ENCODE measurements at regions not wholly inside any gene's neighbourhood (a gene's known extent, or its start where the extent isn't known, plus 50 kb on each side); places are given as distances from the start of the nearest gene placed in this dataset.

DNA sequence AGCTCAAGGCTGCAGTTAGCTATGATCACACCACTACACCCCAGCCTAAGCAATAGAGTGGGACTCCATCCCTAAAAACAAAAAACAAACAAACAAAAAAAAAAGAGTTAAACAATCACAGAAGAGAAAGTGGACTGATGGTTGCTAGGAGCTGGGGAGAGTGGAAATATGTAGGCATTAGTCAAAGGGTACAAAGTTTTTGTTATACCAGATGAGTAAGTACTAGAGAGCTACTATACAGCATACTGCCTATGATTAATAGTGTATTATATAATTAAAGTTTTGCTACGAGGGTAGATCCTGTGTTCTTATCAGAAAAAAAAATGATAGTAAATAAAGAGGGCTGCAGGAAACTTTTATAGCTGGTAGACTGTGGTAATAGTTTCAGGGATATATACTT lies 538.6 kb downstream of the ELAVL2 start:
- DNase-seq (no peak), ATAC-seq (no peak)
- intact Hi-C loops (cut with DNase I) = no loop called here
- Histone ChIP-seq H3K4me3 (no peak overlapping the region), H3K27me3 (no peaks in the 10 kb centered on the region), H3K4me1 (no peaks in the 10 kb centered on the region), H3K27ac (no peak overlapping the region), H3K9me3 (peaks cover 0 to 4% (median 0%) of the 10 kb centered on the region in 11 donors), H3K36me3 (no peaks in the 10 kb centered on the region)
- WGBS, 2 donors = 34 to 48% methylated on average over 1 of the region's 1 CpG
- TF ChIP-seq, protein P1, sequence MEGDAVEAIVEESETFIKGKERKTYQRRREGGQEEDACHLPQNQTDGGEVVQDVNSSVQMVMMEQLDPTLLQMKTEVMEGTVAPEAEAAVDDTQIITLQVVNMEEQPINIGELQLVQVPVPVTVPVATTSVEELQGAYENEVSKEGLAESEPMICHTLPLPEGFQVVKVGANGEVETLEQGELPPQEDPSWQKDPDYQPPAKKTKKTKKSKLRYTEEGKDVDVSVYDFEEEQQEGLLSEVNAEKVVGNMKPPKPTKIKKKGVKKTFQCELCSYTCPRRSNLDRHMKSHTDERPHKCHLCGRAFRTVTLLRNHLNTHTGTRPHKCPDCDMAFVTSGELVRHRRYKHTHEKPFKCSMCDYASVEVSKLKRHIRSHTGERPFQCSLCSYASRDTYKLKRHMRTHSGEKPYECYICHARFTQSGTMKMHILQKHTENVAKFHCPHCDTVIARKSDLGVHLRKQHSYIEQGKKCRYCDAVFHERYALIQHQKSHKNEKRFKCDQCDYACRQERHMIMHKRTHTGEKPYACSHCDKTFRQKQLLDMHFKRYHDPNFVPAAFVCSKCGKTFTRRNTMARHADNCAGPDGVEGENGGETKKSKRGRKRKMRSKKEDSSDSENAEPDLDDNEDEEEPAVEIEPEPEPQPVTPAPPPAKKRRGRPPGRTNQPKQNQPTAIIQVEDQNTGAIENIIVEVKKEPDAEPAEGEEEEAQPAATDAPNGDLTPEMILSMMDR (IDR thresholded peaks at IDR 0.05) = no peak

DNA sequence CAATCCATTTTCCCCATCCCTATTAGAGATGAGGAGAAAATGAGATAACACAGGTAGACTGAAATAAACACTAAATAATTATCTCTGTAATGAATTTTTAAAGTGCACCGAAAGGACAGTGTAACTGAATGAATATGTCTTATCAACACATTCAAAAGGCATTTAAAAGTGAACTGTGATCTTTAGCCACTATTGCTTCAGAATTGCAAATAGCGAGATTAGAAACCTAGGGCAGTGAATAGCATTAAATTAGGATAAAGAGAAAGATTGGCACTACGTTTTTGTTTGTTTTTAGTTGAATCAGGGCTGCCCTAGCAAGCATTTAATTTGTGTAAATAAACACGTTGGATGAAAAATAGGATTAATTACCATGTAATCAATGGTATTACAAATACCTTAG lies 537.5 kb downstream of the ELAVL2 start:
- ATAC-seq (no peak), DNase-seq (no peak)
- no peaks in the 10 kb centered on the region for H3K27me3 ChIP-seq
- no peak overlapping the region for H3K4me3 ChIP-seq
- H3K36me3 ChIP-seq = no peaks in the 10 kb centered on the region
- no peak overlapping the region for H3K27ac ChIP-seq
- H3K4me1 ChIP-seq = no peaks in the 10 kb centered on the region
- H3K9me3 ChIP-seq = peaks cover 0 to 4% (median 0%) of the 10 kb centered on the region in 11 donors
- intact Hi-C loops (cut with DNase I) = no loop called here
- TF ChIP-seq, protein P1 (IDR thresholded peaks at IDR 0.05) = no peak
- WGBS, 2 donors = 26 to 43% methylated on average over 4 of the region's 4 CpGs

DNA sequence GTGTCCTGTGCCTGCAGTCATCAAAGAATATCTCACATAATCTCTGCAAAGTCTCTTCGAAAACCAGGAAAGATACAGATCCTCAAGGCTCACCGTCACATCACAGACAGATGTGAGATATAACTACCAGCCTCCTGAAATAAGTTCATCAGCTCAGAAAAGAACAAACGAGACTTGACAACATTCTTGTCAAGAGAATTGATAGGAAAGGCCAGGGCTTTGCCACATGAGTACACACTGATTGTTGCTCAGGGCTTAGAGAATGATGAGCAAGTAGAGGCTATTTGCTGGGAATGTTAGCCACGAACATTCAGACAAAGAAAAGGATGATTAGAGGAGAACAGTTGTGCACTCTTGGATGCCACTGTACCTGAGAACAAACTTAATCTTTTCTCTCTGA lies 535.1 kb downstream of the ELAVL2 start:
- TF ChIP-seq, protein P1 (IDR thresholded peaks at IDR 0.05) = no peak
- intact Hi-C loops (cut with DNase I) = no loop called here
- H3K36me3 ChIP-seq = no peaks in the 10 kb centered on the region
- no peaks in the 10 kb centered on the region for H3K27me3 ChIP-seq
- no peak overlapping the region for H3K27ac ChIP-seq
- WGBS, 2 donors = 31 to 42% methylated on average over 4 of the region's 4 CpGs
- H3K9me3 ChIP-seq = no peaks in the 10 kb centered on the region
- no peak for DNase-seq
- no peaks in the 10 kb centered on the region for H3K4me1 ChIP-seq
- no peak overlapping the region for H3K4me3 ChIP-seq
- ATAC-seq = no peak

- H3K4me3 ChIP-seq = no peak overlapping the region
- TF ChIP-seq, protein P1 (IDR thresholded peaks at IDR 0.05) = no peak
- H3K27me3 ChIP-seq = no peaks in the 10 kb centered on the region
- 88 to 93% methylated on average over 4 of the region's 4 CpGs for WGBS, 2 donors
- DNase-seq (no peak), ATAC-seq (no peak)
- no peaks in the 10 kb centered on the region for H3K9me3 ChIP-seq
- intact Hi-C loops (cut with DNase I) = no loop called here
- no peak overlapping the region for H3K27ac ChIP-seq
- no peaks in the 10 kb centered on the region for H3K36me3 ChIP-seq
- no peaks in the 10 kb centered on the region for H3K4me1 ChIP-seq
Measured at GRCh38 chr9:23302281-23302680, 523.8 kb downstream of the ELAVL2 start.

GRCh38 chr9:23306731-23307130 lies 519.3 kb downstream of the ELAVL2 start:
- no peak for ATAC-seq
- Histone ChIP-seq H3K27me3 (no peaks in the 10 kb centered on the region), H3K36me3 (no peaks in the 10 kb centered on the region), H3K27ac (no peak overlapping the region), H3K4me1 (no peaks in the 10 kb centered on the region), H3K9me3 (no peaks in the 10 kb centered on the region), H3K4me3 (no peak overlapping the region)
- TF ChIP-seq, protein P1 (IDR thresholded peaks at IDR 0.05) = no peak
- intact Hi-C loops (cut with DNase I) = no loop called here
- no peak for DNase-seq
- WGBS, 2 donors = 72 to 80% methylated on average over 3 of the region's 3 CpGs

Measured in heart right ventricle (tissue), 16 donors.